ENCODE measurements at regions not wholly inside any gene's neighbourhood (a gene's known extent, or its start where the extent isn't known, plus 50 kb on each side); places are given as distances from the start of the nearest gene placed in this dataset.

DNA sequence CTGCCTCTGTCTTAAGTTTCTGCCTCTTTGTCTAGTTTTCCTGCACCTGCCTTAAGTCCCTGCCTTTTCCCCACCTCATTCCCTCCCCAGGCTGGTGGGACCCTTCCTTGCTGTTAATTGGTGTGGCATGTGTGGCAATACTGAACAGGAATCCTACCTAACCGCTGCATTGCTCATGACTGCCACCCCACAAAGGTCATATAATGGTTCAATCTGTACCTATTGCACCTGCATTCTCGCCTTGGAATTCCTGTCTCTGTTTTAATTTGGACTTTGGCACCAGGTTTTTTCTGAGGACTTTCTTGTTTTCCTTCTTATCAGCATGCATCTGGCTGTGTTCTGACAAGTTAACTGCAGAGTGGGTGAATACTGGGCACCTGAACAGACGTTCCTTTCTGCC is 966.2 kb upstream of the TMEM132C start:
- Histone ChIP-seq H3K4me3 (ENCODE audit: low read length in 3 of 3) (no peak overlapping the region), H3K4me1 (ENCODE audit: control insufficient read depth in 3 of 3, insufficient read depth in 3 of 3, low read length in 3 of 3) (no peaks in the 10 kb centered on the region), H3K27ac (ENCODE audit: low read depth, low read length) (no peak overlapping the region), H3K27me3 (ENCODE audit: control insufficient read depth in 3 of 3, insufficient read depth in 3 of 3, low read length in 3 of 3) (peaks cover 0 to 10% (median 0%) of the 10 kb centered on the region in 3 donors), H3K36me3 (ENCODE audit: control insufficient read depth in 3 of 3, insufficient read depth in 3 of 3, low read length in 3 of 3) (no peaks in the 10 kb centered on the region), H3K9me3 (ENCODE audit: control insufficient read depth in 3 of 3, low read length in 3 of 3) (peaks cover 0 to 2% (median 0%) of the 10 kb centered on the region in 3 donors), H3K9ac (ENCODE audit: low read depth in 1 of 3, low read length in 3 of 3) (no peak overlapping the region)

GRCh38 chr12:127301876-127302275 is 965.1 kb upstream of the TMEM132C start:
- Histone ChIP-seq H3K9me3 (ENCODE audit: control insufficient read depth in 3 of 3, low read length in 3 of 3) (peaks cover 0 to 2% (median 0%) of the 10 kb centered on the region in 3 donors), H3K27me3 (ENCODE audit: control insufficient read depth in 3 of 3, insufficient read depth in 3 of 3, low read length in 3 of 3) (peaks cover 0 to 10% (median 0%) of the 10 kb centered on the region in 3 donors), H3K27ac (ENCODE audit: low read depth, low read length) (no peak overlapping the region), H3K9ac (ENCODE audit: low read depth in 1 of 3, low read length in 3 of 3) (no peak overlapping the region), H3K4me3 (ENCODE audit: low read length in 3 of 3) (no peak overlapping the region), H3K36me3 (ENCODE audit: control insufficient read depth in 3 of 3, insufficient read depth in 3 of 3, low read length in 3 of 3) (no peaks in the 10 kb centered on the region), H3K4me1 (ENCODE audit: control insufficient read depth in 3 of 3, insufficient read depth in 3 of 3, low read length in 3 of 3) (no peaks in the 10 kb centered on the region)

- Histone ChIP-seq H3K4me3 (ENCODE audit: low read length in 3 of 3) (no peak overlapping the region), H3K9ac (ENCODE audit: low read depth in 1 of 3, low read length in 3 of 3) (no peak overlapping the region), H3K27me3 (ENCODE audit: control insufficient read depth in 3 of 3, insufficient read depth in 3 of 3, low read length in 3 of 3) (peaks cover 0 to 10% (median 0%) of the 10 kb centered on the region in 3 donors), H3K4me1 (ENCODE audit: control insufficient read depth in 3 of 3, insufficient read depth in 3 of 3, low read length in 3 of 3) (no peaks in the 10 kb centered on the region), H3K36me3 (ENCODE audit: control insufficient read depth in 3 of 3, insufficient read depth in 3 of 3, low read length in 3 of 3) (no peaks in the 10 kb centered on the region), H3K27ac (ENCODE audit: low read depth, low read length) (no peak overlapping the region), H3K9me3 (ENCODE audit: control insufficient read depth in 3 of 3, low read length in 3 of 3) (peaks cover 0 to 2% (median 0%) of the 10 kb centered on the region in 3 donors)
Observed at GRCh38 chr12:127304751-127305725, 961.9 kb upstream of the TMEM132C start.

- no peaks in the 10 kb centered on the region for H3K36me3 ChIP-seq (ENCODE audit: control insufficient read depth in 3 of 3, insufficient read depth in 3 of 3, low read length in 3 of 3)
- H3K4me1 ChIP-seq (ENCODE audit: control insufficient read depth in 3 of 3, insufficient read depth in 3 of 3, low read length in 3 of 3), result no peaks in the 10 kb centered on the region
- no peak overlapping the region for H3K9ac ChIP-seq (ENCODE audit: low read depth in 1 of 3, low read length in 3 of 3)
- H3K9me3 ChIP-seq (ENCODE audit: control insufficient read depth in 3 of 3, low read length in 3 of 3), result peaks cover 0 to 2% (median 0%) of the 10 kb centered on the region in 3 donors
- peaks cover 0 to 10% (median 0%) of the 10 kb centered on the region in 3 donors for H3K27me3 ChIP-seq (ENCODE audit: control insufficient read depth in 3 of 3, insufficient read depth in 3 of 3, low read length in 3 of 3)
- no peak overlapping the region for H3K4me3 ChIP-seq (ENCODE audit: low read length in 3 of 3)
- no peak overlapping the region for H3K27ac ChIP-seq (ENCODE audit: low read depth, low read length)
Observed at GRCh38 chr12:127306604-127307215, 960.3 kb upstream of the TMEM132C start.

GRCh38 chr12:127307528-127307927 is 959.4 kb upstream of the TMEM132C start:
- H3K36me3 ChIP-seq (ENCODE audit: control insufficient read depth in 3 of 3, insufficient read depth in 3 of 3, low read length in 3 of 3), result no peaks in the 10 kb centered on the region
- H3K27me3 ChIP-seq (ENCODE audit: control insufficient read depth in 3 of 3, insufficient read depth in 3 of 3, low read length in 3 of 3), result peaks cover 0 to 10% (median 0%) of the 10 kb centered on the region in 3 donors
- H3K4me1 ChIP-seq (ENCODE audit: control insufficient read depth in 3 of 3, insufficient read depth in 3 of 3, low read length in 3 of 3), result no peaks in the 10 kb centered on the region
- H3K9me3 ChIP-seq (ENCODE audit: control insufficient read depth in 3 of 3, low read length in 3 of 3), result peaks cover 0 to 2% (median 0%) of the 10 kb centered on the region in 3 donors
- H3K9ac ChIP-seq (ENCODE audit: low read depth in 1 of 3, low read length in 3 of 3), result no peak overlapping the region
- H3K4me3 ChIP-seq (ENCODE audit: low read length in 3 of 3), result no peak overlapping the region
- H3K27ac ChIP-seq (ENCODE audit: low read depth, low read length), result no peak overlapping the region

DNA sequence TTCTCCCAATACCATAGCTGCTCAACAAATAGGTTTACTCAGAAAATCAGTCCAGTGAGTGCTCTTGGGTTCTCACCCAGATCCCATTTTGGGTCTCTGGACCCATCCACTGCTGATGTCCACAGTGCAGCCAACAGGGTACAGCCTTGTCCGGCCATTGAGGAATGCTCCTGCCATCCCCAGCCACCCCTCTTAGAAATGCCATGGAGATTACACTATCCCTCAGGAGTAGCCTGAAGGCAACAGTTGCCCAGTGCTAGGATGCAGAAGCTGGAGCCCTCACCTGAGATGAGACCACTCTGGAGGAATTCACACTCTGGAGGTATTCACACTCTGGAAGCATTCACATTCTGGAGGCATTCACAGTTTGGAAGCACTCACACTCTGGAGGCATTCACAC is 958.8 kb upstream of the TMEM132C start:
- Histone ChIP-seq H3K27me3 (ENCODE audit: control insufficient read depth in 3 of 3, insufficient read depth in 3 of 3, low read length in 3 of 3) (peaks cover 0 to 10% (median 0%) of the 10 kb centered on the region in 3 donors), H3K27ac (ENCODE audit: low read depth, low read length) (no peak overlapping the region), H3K36me3 (ENCODE audit: control insufficient read depth in 3 of 3, insufficient read depth in 3 of 3, low read length in 3 of 3) (no peaks in the 10 kb centered on the region), H3K9me3 (ENCODE audit: control insufficient read depth in 3 of 3, low read length in 3 of 3) (peaks cover 0 to 2% (median 0%) of the 10 kb centered on the region in 3 donors), H3K4me1 (ENCODE audit: control insufficient read depth in 3 of 3, insufficient read depth in 3 of 3, low read length in 3 of 3) (no peaks in the 10 kb centered on the region), H3K9ac (ENCODE audit: low read depth in 1 of 3, low read length in 3 of 3) (no peak overlapping the region), H3K4me3 (ENCODE audit: low read length in 3 of 3) (no peak overlapping the region)

GRCh38 chr12:127310548-127310947 is 956.4 kb upstream of the TMEM132C start:
- H3K9me3 ChIP-seq (ENCODE audit: control insufficient read depth in 3 of 3, low read length in 3 of 3), result no peaks in the 10 kb centered on the region
- H3K27me3 ChIP-seq (ENCODE audit: control insufficient read depth in 3 of 3, insufficient read depth in 3 of 3, low read length in 3 of 3), result peaks cover 0 to 1% (median 0%) of the 10 kb centered on the region in 3 donors
- H3K4me3 ChIP-seq (ENCODE audit: low read length in 3 of 3), result no peak overlapping the region
- no peak overlapping the region for H3K27ac ChIP-seq (ENCODE audit: low read depth, low read length)
- H3K36me3 ChIP-seq (ENCODE audit: control insufficient read depth in 3 of 3, insufficient read depth in 3 of 3, low read length in 3 of 3), result no peaks in the 10 kb centered on the region
- no peaks in the 10 kb centered on the region for H3K4me1 ChIP-seq (ENCODE audit: control insufficient read depth in 3 of 3, insufficient read depth in 3 of 3, low read length in 3 of 3)
- H3K9ac ChIP-seq (ENCODE audit: low read depth in 1 of 3, low read length in 3 of 3), result no peak overlapping the region

GRCh38 chr12:127311720-127312364 is 955.1 kb upstream of the TMEM132C start:
- Histone ChIP-seq H3K4me3 (ENCODE audit: low read length in 3 of 3) (no peak overlapping the region), H3K9me3 (ENCODE audit: control insufficient read depth in 3 of 3, low read length in 3 of 3) (no peaks in the 10 kb centered on the region), H3K36me3 (ENCODE audit: control insufficient read depth in 3 of 3, insufficient read depth in 3 of 3, low read length in 3 of 3) (no peaks in the 10 kb centered on the region), H3K27ac (ENCODE audit: low read depth, low read length) (no peak overlapping the region), H3K27me3 (ENCODE audit: control insufficient read depth in 3 of 3, insufficient read depth in 3 of 3, low read length in 3 of 3) (no peaks in the 10 kb centered on the region), H3K4me1 (ENCODE audit: control insufficient read depth in 3 of 3, insufficient read depth in 3 of 3, low read length in 3 of 3) (no peaks in the 10 kb centered on the region), H3K9ac (ENCODE audit: low read depth in 1 of 3, low read length in 3 of 3) (no peak overlapping the region)

GRCh38 chr12:127324681-127325080 is 942.3 kb upstream of the TMEM132C start:
- no peaks in the 10 kb centered on the region for H3K9me3 ChIP-seq (ENCODE audit: control insufficient read depth in 3 of 3, low read length in 3 of 3)
- no peaks in the 10 kb centered on the region for H3K36me3 ChIP-seq (ENCODE audit: control insufficient read depth in 3 of 3, insufficient read depth in 3 of 3, low read length in 3 of 3)
- no peak overlapping the region for H3K9ac ChIP-seq (ENCODE audit: low read depth in 1 of 3, low read length in 3 of 3)
- no peaks in the 10 kb centered on the region for H3K4me1 ChIP-seq (ENCODE audit: control insufficient read depth in 3 of 3, insufficient read depth in 3 of 3, low read length in 3 of 3)
- no peak overlapping the region for H3K4me3 ChIP-seq (ENCODE audit: low read length in 3 of 3)
- peaks cover 0 to 2% (median 0%) of the 10 kb centered on the region in 3 donors for H3K27me3 ChIP-seq (ENCODE audit: control insufficient read depth in 3 of 3, insufficient read depth in 3 of 3, low read length in 3 of 3)
- no peak overlapping the region for H3K27ac ChIP-seq (ENCODE audit: low read depth, low read length)

All from skeletal muscle tissue (tissue), 3 donors.